ENCODE measurements at regions not wholly inside any gene's neighbourhood (a gene's known extent, or its start where the extent isn't known, plus 50 kb on each side); places are given as distances from the start of the nearest gene placed in this dataset.

DNA sequence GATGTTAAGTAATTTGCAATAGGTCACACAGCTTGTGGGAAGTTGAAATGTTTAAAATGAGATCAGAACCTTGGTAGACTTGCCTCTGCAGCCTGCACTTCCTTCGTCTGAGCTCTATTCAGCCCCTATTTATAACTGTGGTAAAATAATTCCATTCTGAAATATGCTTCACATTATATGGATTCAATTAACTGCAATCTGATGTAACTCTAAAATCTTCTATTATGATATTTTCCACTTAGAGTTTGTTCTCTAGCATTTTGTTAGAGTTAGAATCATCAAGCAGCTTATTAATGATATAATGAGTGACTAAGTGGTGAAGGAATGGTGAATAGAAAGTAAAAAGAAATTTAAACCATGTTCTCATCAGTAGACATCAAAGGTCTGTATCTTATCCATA lies 139.6 kb upstream of the ARHGAP28 start:
- TF ChIP-seq TCF12 (IDR thresholded peaks at IDR 0.05; ENCODE audit: low read depth) (no peak), TAF1 (IDR thresholded peaks at IDR 0.05; ENCODE audit: low read depth) (no peak), YY1 (IDR thresholded peaks at IDR 0.05; ENCODE audit: low read depth) (no peak), USF1 (IDR thresholded peaks at IDR 0.05) (no peak), CEBPB (IDR thresholded peaks at IDR 0.05) (no peak), TEAD4 (IDR thresholded peaks at IDR 0.05) (no peak), CREB1 (IDR thresholded peaks at IDR 0.05; ENCODE audit: low read depth) (no peak), FOXM1 (IDR thresholded peaks at IDR 0.05; ENCODE audit: borderline replicate concordance, low read depth) (no peak), RAD21 (IDR thresholded peaks at IDR 0.05; ENCODE audit: low read depth) (no peak), NFIC (IDR thresholded peaks at IDR 0.05) (no peak), ZBTB7A (IDR thresholded peaks at IDR 0.05; ENCODE audit: low read depth) (no peak), EGR1 (IDR thresholded peaks at IDR 0.05) (no peak), EP300 (IDR thresholded peaks at IDR 0.05; ENCODE audit: borderline replicate concordance) (no peak), MAX (IDR thresholded peaks at IDR 0.05) (no peak)
- TF ChIP-seq, protein P1, sequence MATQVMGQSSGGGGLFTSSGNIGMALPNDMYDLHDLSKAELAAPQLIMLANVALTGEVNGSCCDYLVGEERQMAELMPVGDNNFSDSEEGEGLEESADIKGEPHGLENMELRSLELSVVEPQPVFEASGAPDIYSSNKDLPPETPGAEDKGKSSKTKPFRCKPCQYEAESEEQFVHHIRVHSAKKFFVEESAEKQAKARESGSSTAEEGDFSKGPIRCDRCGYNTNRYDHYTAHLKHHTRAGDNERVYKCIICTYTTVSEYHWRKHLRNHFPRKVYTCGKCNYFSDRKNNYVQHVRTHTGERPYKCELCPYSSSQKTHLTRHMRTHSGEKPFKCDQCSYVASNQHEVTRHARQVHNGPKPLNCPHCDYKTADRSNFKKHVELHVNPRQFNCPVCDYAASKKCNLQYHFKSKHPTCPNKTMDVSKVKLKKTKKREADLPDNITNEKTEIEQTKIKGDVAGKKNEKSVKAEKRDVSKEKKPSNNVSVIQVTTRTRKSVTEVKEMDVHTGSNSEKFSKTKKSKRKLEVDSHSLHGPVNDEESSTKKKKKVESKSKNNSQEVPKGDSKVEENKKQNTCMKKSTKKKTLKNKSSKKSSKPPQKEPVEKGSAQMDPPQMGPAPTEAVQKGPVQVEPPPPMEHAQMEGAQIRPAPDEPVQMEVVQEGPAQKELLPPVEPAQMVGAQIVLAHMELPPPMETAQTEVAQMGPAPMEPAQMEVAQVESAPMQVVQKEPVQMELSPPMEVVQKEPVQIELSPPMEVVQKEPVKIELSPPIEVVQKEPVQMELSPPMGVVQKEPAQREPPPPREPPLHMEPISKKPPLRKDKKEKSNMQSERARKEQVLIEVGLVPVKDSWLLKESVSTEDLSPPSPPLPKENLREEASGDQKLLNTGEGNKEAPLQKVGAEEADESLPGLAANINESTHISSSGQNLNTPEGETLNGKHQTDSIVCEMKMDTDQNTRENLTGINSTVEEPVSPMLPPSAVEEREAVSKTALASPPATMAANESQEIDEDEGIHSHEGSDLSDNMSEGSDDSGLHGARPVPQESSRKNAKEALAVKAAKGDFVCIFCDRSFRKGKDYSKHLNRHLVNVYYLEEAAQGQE (IDR thresholded peaks at IDR 0.05; ENCODE audit: low read depth): no peak

DNA sequence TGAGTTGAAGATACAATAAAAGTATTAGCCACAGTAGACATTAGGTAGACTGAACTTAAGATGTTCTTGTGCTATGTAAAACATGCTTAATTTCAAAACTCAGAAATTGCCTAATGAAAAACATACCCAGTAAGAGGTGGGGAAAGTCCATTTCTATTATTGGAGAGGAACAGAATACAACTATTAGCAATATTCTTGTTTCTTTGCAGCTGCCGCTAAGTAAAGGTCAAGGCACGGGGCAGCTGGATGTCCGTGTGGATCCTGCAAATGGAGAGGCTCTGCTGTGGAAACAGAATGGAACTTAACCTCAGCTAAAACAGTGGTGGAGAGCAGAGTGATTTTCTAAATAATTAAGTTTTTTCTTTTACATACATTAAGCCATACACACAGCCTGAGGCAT lies 139.2 kb upstream of the ARHGAP28 start:
- TF ChIP-seq CREB1 (IDR thresholded peaks at IDR 0.05; ENCODE audit: low read depth) (no peak), MAX (IDR thresholded peaks at IDR 0.05) (no peak), TAF1 (IDR thresholded peaks at IDR 0.05; ENCODE audit: low read depth) (no peak), RAD21 (IDR thresholded peaks at IDR 0.05; ENCODE audit: low read depth) (no peak), CEBPB (IDR thresholded peaks at IDR 0.05) (no peak), EP300 (IDR thresholded peaks at IDR 0.05; ENCODE audit: borderline replicate concordance) (no peak), ZBTB7A (IDR thresholded peaks at IDR 0.05; ENCODE audit: low read depth) (no peak)
- TF ChIP-seq, protein P1 (IDR thresholded peaks at IDR 0.05; ENCODE audit: low read depth): no peak

- no peak for TF ChIP-seq TCF12 (IDR thresholded peaks at IDR 0.05; ENCODE audit: low read depth)
- no peak for TF ChIP-seq USF1 (IDR thresholded peaks at IDR 0.05)
- TF ChIP-seq CEBPB (IDR thresholded peaks at IDR 0.05): no peak
- TF ChIP-seq, protein P1 (IDR thresholded peaks at IDR 0.05; ENCODE audit: low read depth): no peak
- no peak for TF ChIP-seq RAD21 (IDR thresholded peaks at IDR 0.05; ENCODE audit: low read depth)
- no peak for TF ChIP-seq FOXM1 (IDR thresholded peaks at IDR 0.05; ENCODE audit: borderline replicate concordance, low read depth)
- no peak for TF ChIP-seq MAX (IDR thresholded peaks at IDR 0.05)
- TF ChIP-seq TEAD4 (IDR thresholded peaks at IDR 0.05): no peak
- no peak for TF ChIP-seq ZBTB7A (IDR thresholded peaks at IDR 0.05; ENCODE audit: low read depth)
- TF ChIP-seq CREB1 (IDR thresholded peaks at IDR 0.05; ENCODE audit: low read depth): no peak
- TF ChIP-seq NFIC (IDR thresholded peaks at IDR 0.05): no peak
These were observed 138.0 kb upstream of the ARHGAP28 start for GRCh38 chr18:6591491-6591890.

DNA sequence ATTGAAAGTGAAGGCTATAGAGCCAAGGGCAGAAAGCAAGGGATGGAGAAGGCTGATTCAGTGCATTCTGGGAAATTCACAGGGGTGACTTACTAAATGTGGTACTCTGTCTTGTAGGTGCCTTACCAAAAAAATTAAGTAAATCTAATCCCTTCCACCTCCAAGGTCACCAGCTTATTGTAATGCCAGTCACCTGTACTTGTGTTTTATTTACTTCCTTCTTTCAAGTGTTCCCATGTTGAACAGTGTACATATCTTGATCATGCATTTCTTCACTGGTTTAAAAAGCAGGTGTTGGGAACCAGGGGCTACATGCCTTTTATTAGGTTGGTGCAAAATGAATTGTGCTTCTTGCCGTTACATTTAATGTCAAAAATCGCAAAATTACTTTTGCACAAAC lies 137.0 kb upstream of the ARHGAP28 start:
- no peak for TF ChIP-seq NFIC (IDR thresholded peaks at IDR 0.05)
- no peak for TF ChIP-seq MAX (IDR thresholded peaks at IDR 0.05)
- TF ChIP-seq USF1 (IDR thresholded peaks at IDR 0.05): no peak
- TF ChIP-seq CEBPB (IDR thresholded peaks at IDR 0.05): no peak
- TF ChIP-seq YY1 (IDR thresholded peaks at IDR 0.05; ENCODE audit: low read depth): no peak
- TF ChIP-seq EGR1 (IDR thresholded peaks at IDR 0.05): no peak
- TF ChIP-seq TAF1 (IDR thresholded peaks at IDR 0.05; ENCODE audit: low read depth): no peak
- TF ChIP-seq, protein P1 (IDR thresholded peaks at IDR 0.05; ENCODE audit: low read depth): no peak
- no peak for TF ChIP-seq TCF12 (IDR thresholded peaks at IDR 0.05; ENCODE audit: low read depth)
- no peak for TF ChIP-seq FOXM1 (IDR thresholded peaks at IDR 0.05; ENCODE audit: borderline replicate concordance, low read depth)
- TF ChIP-seq RAD21 (IDR thresholded peaks at IDR 0.05; ENCODE audit: low read depth): no peak
- TF ChIP-seq ZBTB7A (IDR thresholded peaks at IDR 0.05; ENCODE audit: low read depth): no peak
- TF ChIP-seq TEAD4 (IDR thresholded peaks at IDR 0.05): no peak
- TF ChIP-seq EP300 (IDR thresholded peaks at IDR 0.05; ENCODE audit: borderline replicate concordance): no peak
- no peak for TF ChIP-seq CREB1 (IDR thresholded peaks at IDR 0.05; ENCODE audit: low read depth)

Measured in Ishikawa (cell line).